ENCODE measurements at regions not wholly inside any gene's neighbourhood (a gene's known extent, or its start where the extent isn't known, plus 50 kb on each side); places are given as distances from the start of the nearest gene placed in this dataset.

GRCh38 chr10:111522551-111522950 lies 445.7 kb downstream of the ADRA2A start:
- DNase-seq = no peak

GRCh38 chr10:111523016-111523415 lies 446.2 kb downstream of the ADRA2A start:
- DNase-seq = no peak

GRCh38 chr10:111524134-111524533 lies 447.3 kb downstream of the ADRA2A start:
- DNase-seq = no peak

- no peak for DNase-seq
These were observed 448.9 kb downstream of the ADRA2A start for GRCh38 chr10:111525696-111526095.

GRCh38 chr10:111531690-111532089 lies 454.9 kb downstream of the ADRA2A start:
- no peak for DNase-seq

- no peak for DNase-seq
These were observed 455.3 kb downstream of the ADRA2A start for GRCh38 chr10:111532139-111532538.

- no peak for DNase-seq
These were observed 462.4 kb downstream of the ADRA2A start for GRCh38 chr10:111539246-111539645.

- no peak for DNase-seq
These were observed 467.0 kb downstream of the ADRA2A start for GRCh38 chr10:111543854-111544253.

GRCh38 chr10:111545861-111546605 lies 469.2 kb downstream of the ADRA2A start:
- DNase-seq = no peak

GRCh38 chr10:111548084-111548726 lies 471.4 kb downstream of the ADRA2A start:
- no peak for DNase-seq

- no peak for DNase-seq
These were observed 474.2 kb downstream of the ADRA2A start for GRCh38 chr10:111551001-111551400.

GRCh38 chr10:111556666-111557065 lies 479.8 kb downstream of the ADRA2A start:
- no peak for DNase-seq

- DNase-seq = no peak
These were observed 481.4 kb downstream of the ADRA2A start for GRCh38 chr10:111558211-111558610.

GRCh38 chr10:111560027-111560426 lies 483.2 kb downstream of the ADRA2A start:
- DNase-seq = no peak

GRCh38 chr10:111561124-111561523 lies 484.3 kb downstream of the ADRA2A start:
- DNase-seq = no peak

- no peak for DNase-seq
These were observed 488.7 kb downstream of the ADRA2A start for GRCh38 chr10:111565542-111565941.

GRCh38 chr10:111578076-111578475 lies 501.2 kb downstream of the ADRA2A start:
- DNase-seq = no peak

- no peak for DNase-seq
These were observed 502.6 kb downstream of the ADRA2A start for GRCh38 chr10:111579473-111579872.

- DNase-seq = no peak
These were observed 513.9 kb downstream of the ADRA2A start for GRCh38 chr10:111590703-111591102.

GRCh38 chr10:111593578-111593977 lies 516.7 kb downstream of the ADRA2A start:
- DNase-seq = no peak

GRCh38 chr10:111595173-111595572 lies 518.3 kb downstream of the ADRA2A start:
- no peak for DNase-seq

- peak in 1 of 2 donors; percentile 17 for DNase-seq
These were observed 521.7 kb downstream of the ADRA2A start for GRCh38 chr10:111598433-111599059.

- no peak for DNase-seq
These were observed 523.1 kb downstream of the ADRA2A start for GRCh38 chr10:111599943-111600342.

GRCh38 chr10:111600772-111601171 lies 523.9 kb downstream of the ADRA2A start:
- no peak for DNase-seq

Data from bone marrow (tissue), 2 donors.